DOHH2 (cell line): ENCODE measurements at regions not wholly inside any gene's neighbourhood (a gene's known extent, or its start where the extent isn't known, plus 50 kb on each side); places are given as distances from the start of the nearest gene placed in this dataset.

Experiments
- H3F3A ChIP-seq: fragments of 200-600 bp; sonication (generic), shearing (Covaris generic); 2 replicates; pipeline ENCODE4 v1.6.0; 2016; ENCODE audit warnings: antibody characterized with exemption, mild to moderate bottlenecking; ENCODE audit not compliant: control insufficient read depth, insufficient read depth
- H3K27ac ChIP-seq: fragments of 200-600 bp; sonication (generic); 2 replicates; pipeline ENCODE4 v1.5.1; 2014; ENCODE audit warnings: low read depth, mild to moderate bottlenecking, low read length, moderate library complexity
- H3K27me3 ChIP-seq: fragments of 200-600 bp; sonication (generic); 2 replicates; pipeline ENCODE4 v1.6.1; 2014; ENCODE audit warnings: mild to moderate bottlenecking, low read length, mixed read lengths; ENCODE audit not compliant: control insufficient read depth
- H3K36me3 ChIP-seq: fragments of 200-600 bp; sonication (generic); 2 replicates; pipeline ENCODE4 v1.6.1; 2014; ENCODE audit warnings: mild to moderate bottlenecking, low read length, moderate library complexity, mixed read lengths; ENCODE audit not compliant: control insufficient read depth
- H3K4me1 ChIP-seq: fragments of 200-600 bp; sonication (generic); 2 replicates; pipeline ENCODE4 v1.6.1; 2014; ENCODE audit warnings: mild to moderate bottlenecking, low read length, mixed read lengths; ENCODE audit not compliant: control insufficient read depth
- H3K4me2 ChIP-seq: fragments of 200-600 bp; sonication (generic); 2 replicates; pipeline ENCODE4 v1.6.0; 2014; ENCODE audit warnings: mild to moderate bottlenecking, low read length, moderate library complexity
- H3K4me3 ChIP-seq: fragments of 200-600 bp; sonication (generic); 2 replicates; pipeline ENCODE4 v1.5.1; 2014; ENCODE audit warnings: mild to moderate bottlenecking, low read length, mixed read lengths
- H3K79me2 ChIP-seq: fragments of 200-600 bp; sonication (generic); 2 replicates; pipeline ENCODE4 v1.6.1; 2014; ENCODE audit warnings: mild to moderate bottlenecking, low read length, mixed read lengths; ENCODE audit not compliant: control insufficient read depth
- H3K9me2 ChIP-seq: fragments of 200-600 bp; sonication (generic); replicated peaks from 2 replicates; pipeline ENCODE4 v1.6.1; 2014; ENCODE audit warnings: mild to moderate bottlenecking, low read length, mixed read lengths; ENCODE audit not compliant: control insufficient read depth
- H3K9me3 ChIP-seq: fragments of 200-600 bp; sonication (generic); 2 replicates; pipeline ENCODE4 v1.6.1; 2014; ENCODE audit warnings: antibody characterized with exemption, low read length, mixed read lengths; ENCODE audit not compliant: control insufficient read depth, insufficient read depth
- H4K20me1 ChIP-seq: fragments of 200-600 bp; sonication (generic); 2 replicates; pipeline ENCODE4 v1.6.0; 2014; ENCODE audit warnings: low read depth, mild to moderate bottlenecking, antibody characterized with exemption, low read length, moderate library complexity; ENCODE audit not compliant: control insufficient read depth, insufficient read depth
- EZH2phosphoT487 ChIP-seq: fragments of 200-600 bp; sonication (generic); IDR thresholded peaks from 2 replicates; pipeline ENCODE4 v1.6.1; 2017; ENCODE audit warnings: borderline replicate concordance, mild to moderate bottlenecking, antibody characterized with exemption, low read length, moderate library complexity, mixed read lengths
- TF ChIP-seq, protein P1 (sequence below): fragments of 200-600 bp; sonication (generic); IDR thresholded peaks from one replicate; pipeline ENCODE4 v1.5.1; 2014; ENCODE audit warnings: antibody characterized with exemption, mild to moderate bottlenecking, low read depth, low read length; ENCODE audit not compliant: poor library complexity, severe bottlenecking

DNA sequence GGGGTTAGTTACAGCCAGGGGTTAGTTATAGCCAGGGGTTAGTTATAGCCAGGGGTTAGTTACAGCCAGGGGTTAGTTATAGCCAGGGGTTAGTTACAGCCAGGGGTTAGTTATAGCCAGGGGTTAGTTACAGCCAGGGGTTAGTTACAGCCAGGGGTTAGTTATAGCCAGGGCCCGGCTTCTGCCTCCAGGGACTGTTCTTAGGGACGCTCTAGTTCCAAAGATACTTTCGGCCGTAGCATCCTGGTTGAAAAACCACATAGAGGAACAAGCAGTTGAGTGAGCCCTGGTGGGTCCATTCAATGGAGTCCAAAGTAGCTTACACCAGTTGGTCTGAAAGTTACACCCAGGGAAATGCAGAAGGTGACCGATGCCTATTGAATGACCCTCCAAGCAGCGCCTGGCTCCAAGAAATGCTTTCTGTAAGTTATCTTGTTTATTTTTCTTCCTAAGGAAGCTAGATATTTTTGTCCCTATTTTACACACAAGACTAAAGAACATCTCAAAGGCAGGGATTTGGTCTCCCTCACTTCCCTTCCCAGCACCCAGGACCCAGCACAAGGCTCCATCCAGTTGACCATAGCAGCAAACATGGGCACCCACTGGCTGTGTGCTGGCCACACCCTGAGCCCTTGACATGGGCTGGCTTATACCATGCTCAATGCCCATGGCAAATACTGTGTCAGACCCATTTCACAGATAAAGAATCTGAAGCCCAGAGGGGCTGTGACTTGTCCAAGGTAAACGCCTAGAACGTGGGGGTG lies 49.7 kb upstream of the SHISAL1 start:
- no peaks in the 10 kb centered on the region for H3K36me3 ChIP-seq
- H3K79me2 ChIP-seq: no peaks in the 10 kb centered on the region
- H3K4me3 ChIP-seq: no peak overlapping the region
- no peaks in the 10 kb centered on the region for H4K20me1 ChIP-seq
- TF ChIP-seq, protein P1, sequence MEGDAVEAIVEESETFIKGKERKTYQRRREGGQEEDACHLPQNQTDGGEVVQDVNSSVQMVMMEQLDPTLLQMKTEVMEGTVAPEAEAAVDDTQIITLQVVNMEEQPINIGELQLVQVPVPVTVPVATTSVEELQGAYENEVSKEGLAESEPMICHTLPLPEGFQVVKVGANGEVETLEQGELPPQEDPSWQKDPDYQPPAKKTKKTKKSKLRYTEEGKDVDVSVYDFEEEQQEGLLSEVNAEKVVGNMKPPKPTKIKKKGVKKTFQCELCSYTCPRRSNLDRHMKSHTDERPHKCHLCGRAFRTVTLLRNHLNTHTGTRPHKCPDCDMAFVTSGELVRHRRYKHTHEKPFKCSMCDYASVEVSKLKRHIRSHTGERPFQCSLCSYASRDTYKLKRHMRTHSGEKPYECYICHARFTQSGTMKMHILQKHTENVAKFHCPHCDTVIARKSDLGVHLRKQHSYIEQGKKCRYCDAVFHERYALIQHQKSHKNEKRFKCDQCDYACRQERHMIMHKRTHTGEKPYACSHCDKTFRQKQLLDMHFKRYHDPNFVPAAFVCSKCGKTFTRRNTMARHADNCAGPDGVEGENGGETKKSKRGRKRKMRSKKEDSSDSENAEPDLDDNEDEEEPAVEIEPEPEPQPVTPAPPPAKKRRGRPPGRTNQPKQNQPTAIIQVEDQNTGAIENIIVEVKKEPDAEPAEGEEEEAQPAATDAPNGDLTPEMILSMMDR: no peak
- TF ChIP-seq EZH2phosphoT487: no peak
- no peaks in the 10 kb centered on the region for H3K4me1 ChIP-seq
- H3K27ac ChIP-seq: no peak overlapping the region
- H3F3A ChIP-seq: no peaks in the 10 kb centered on the region
- H3K9me2 ChIP-seq: no peaks in the 10 kb centered on the region
- no peaks in the 10 kb centered on the region for H3K9me3 ChIP-seq
- peaks cover 4% of the 10 kb centered on the region; the same call in 1 of the 2 replicates for H3K27me3 ChIP-seq
- H3K4me2 ChIP-seq: no peak overlapping the region
